HG03432 (cell line): ENCODE measurements at regions not wholly inside any gene's neighbourhood (a gene's known extent, or its start where the extent isn't known, plus 50 kb on each side); places are given as distances from the start of the nearest gene placed in this dataset.
"Not testable (repeated sequence)": the region's sequence is repeated elsewhere in the genome, so short reads cannot be mapped to it uniquely, and the experiment has no call there.

Experiments
- ATAC-seq: cut with Tn5 transposase; IDR thresholded peaks from one replicate; pipeline ENCODE4 v1.9.1; 2021; ENCODE audit warnings: mild to moderate bottlenecking, moderate library complexity; ENCODE audit not compliant: unreplicated experiment

- no peak for ATAC-seq
Measured at GRCh38 chr9:100794738-100795269, 216.9 kb downstream of the CAVIN4 start.

DNA sequence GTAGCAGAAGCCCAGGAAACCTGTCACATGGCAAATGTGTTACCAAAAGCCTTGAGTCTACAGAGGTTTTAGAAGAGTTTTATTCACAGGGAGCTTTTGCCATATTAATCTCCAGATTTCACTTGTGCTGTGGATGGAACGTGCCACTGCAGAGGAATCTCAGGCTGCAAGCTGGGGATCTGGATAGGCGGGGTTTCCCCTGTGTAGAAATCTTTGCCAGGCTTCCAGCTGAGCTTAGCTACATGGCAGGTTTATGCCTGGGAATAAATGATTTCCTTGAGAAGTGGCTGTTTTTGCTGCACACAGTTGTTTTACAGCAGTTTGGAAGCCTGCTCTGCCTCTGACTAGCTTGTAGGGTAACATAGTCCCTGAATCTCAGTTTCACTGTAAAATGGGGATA lies 224.6 kb upstream of the PLPPR1 start:
- no peak for ATAC-seq

- ATAC-seq: no peak
Measured at GRCh38 chr9:100811643-100812042, 216.9 kb upstream of the PLPPR1 start.

DNA sequence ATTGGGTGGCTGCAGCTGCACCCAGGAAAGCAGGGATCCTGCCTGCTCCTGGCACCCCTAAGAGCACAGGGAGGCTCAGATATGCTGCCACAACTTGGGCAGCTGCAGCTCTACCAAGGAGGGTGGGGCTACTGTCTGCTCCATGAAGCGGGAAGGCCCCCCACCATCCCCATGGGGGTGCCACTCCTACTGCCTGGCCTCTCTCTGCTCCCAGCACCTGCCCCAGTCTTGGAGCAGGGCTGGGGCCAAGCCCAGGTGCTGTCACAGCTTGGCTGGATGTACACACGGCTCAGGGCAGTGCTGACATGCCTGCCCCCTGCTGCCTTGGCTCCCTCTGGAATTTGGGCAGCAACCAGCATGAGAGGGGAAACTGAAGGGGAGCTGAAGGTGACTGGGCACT lies 214.7 kb upstream of the PLPPR1 start:
- no peak for ATAC-seq

GRCh38 chr9:100819980-100820379 lies 208.5 kb upstream of the PLPPR1 start:
- ATAC-seq: no peak

DNA sequence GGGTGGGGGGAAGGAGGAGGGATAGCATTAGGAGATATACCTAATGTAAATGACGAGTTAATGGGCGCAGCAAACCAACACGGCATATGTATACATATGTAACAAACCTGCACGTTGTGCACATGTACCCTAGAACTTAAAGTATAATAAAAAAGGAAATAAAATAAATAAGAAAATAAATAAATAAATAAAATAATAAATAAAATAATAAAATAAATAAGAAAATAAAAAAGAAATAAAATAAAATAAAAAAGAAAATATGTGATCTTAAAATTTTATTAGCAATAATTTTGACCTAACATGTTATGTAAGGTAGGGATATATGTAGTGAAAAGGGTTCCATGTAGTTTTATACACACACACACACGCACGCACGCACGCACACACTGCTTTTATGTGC lies 195.5 kb upstream of the PLPPR1 start:
- not testable (repeated sequence) for ATAC-seq

DNA sequence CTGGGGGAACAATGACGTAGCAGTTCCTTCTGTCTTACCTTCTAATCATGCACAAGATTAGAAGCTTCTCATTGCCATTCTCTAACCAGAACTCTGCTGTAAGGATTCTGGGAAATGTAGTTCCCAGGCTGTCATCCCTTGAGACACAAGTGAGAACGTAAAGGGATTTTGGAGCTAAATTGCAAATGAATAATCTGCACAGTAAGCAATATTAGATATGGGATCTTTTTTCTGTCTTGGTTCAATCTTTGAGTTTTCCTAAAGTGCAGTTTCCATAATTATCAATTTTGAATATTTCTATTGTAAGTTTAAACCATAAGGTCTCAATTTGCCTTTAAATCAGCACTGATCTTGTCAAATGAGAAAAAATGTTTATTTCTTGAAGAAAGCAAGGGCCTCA lies 189.7 kb upstream of the PLPPR1 start:
- no peak for ATAC-seq

- no peak for ATAC-seq
Measured at GRCh38 chr9:100848726-100849125, 179.8 kb upstream of the PLPPR1 start.

DNA sequence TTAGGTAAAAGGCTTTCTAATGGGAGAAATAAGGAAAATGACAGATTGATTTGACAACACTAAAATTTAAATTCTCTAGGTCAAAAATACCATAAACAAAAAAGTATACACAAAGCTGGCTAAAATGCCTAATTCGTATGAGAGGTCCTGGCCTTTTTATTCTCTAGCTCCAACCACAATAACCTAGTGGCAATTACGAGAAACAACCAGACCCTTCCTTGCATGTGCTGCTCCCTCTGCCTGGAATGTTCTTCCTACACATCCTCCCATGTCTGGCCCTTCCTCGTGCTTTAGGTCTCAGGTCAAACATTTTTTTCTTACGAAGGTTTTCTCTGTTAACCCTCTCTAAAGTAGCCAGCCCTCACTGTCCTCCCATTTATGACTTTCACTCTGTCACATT lies 176.4 kb upstream of the PLPPR1 start:
- ATAC-seq: no peak

GRCh38 chr9:100856238-100856637 lies 172.3 kb upstream of the PLPPR1 start:
- no peak for ATAC-seq

DNA sequence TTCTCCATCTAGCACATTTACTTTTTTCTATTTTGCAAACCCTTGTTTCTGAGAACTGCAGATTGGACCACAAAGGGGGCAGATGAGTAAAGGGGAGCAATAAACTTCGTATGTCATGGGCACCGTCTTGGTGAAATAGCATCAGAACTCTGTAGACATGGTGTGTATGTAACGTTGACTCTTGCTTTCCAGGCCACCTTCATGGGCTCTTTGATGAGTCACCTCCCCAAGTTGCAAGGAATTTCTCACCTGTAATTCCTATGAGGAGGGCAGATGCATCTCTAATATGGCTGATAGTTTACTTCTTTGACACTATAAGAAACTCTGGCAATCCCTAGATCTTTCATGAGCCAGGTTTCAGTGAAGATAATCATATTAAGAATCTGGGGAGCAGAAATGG lies 163.4 kb upstream of the PLPPR1 start:
- no peak for ATAC-seq

- ATAC-seq: no peak
Measured at GRCh38 chr9:100865648-100866047, 162.9 kb upstream of the PLPPR1 start.

DNA sequence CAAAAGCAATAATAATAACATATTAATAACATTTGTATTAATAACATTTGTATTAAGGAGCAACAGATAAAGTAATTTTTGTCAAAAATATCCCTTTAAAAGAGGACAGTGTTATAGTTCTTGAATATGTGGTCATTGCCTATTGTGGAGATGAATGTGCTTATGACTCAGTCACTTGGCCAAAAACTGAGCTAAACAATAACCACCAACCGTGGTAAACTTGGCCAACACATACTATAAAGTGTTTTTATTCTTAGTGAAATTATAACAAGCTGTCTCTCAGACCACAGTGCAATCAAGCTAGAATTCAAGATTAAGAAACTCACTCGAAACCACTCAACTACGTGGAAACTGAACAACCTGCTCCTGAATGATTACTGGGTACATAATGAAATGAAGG lies 159.2 kb upstream of the PLPPR1 start:
- no peak for ATAC-seq

DNA sequence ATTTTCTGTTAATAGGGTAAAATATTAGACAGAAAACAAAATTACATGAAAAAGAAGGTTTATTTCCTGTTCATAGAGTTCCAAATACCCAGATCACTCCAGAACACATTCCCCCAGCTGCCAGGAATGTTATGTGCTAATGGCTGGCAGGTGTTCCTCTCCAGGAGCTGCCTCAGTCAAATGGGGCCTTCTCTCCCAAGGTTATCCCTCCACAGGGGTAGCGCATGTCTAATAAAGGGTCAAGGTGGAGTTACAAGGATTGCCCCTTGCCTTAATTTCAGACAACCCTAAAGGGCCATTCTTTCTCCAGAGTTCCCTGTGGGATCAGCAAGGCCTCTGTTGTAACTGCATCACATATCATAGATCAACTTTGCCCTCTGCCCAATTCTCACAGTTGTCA lies 148.6 kb upstream of the PLPPR1 start:
- no peak for ATAC-seq

DNA sequence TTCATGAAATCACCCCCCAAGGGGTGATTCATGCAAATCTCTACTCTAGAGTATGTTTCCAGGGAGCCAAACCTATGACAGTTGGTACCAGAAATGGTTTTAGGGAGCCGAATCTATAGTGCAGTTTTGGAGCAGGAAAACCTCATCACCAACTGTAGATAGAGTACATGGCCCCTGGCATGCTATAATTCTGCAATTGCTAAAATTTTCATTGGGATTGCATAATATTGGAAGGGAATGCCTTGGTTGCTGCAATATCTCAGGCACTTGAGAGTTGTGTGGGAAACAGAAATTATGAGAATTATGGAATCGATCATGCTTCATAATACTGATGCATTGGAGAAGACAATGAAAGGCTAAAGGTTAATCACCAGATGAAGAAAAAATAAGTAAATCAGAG lies 148.2 kb upstream of the PLPPR1 start:
- ATAC-seq: no peak

DNA sequence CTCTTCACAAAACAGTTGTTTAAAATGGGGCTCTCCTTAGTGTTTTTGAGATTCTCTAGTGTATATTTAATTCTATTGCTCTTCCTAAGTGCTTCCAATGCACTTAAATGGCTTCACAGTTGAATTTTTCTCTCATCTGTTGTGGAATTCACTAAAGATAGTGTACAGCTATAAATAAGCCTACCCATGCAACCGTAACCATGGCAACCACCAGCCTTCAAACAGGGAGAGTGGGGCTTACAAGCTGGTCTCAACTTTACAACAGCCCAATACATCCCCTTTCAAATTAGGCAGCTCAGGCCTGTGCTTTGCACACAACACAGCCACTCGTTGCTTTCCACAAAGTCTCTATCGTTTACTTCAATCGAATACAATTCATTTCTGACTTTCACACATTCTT lies 144.0 kb upstream of the PLPPR1 start:
- no peak for ATAC-seq

- ATAC-seq: no peak
Measured at GRCh38 chr9:100890321-100890720, 138.2 kb upstream of the PLPPR1 start.

GRCh38 chr9:100911273-100911672 lies 117.3 kb upstream of the PLPPR1 start:
- no peak for ATAC-seq

- no peak for ATAC-seq
Measured at GRCh38 chr9:100913257-100913656, 115.3 kb upstream of the PLPPR1 start.

DNA sequence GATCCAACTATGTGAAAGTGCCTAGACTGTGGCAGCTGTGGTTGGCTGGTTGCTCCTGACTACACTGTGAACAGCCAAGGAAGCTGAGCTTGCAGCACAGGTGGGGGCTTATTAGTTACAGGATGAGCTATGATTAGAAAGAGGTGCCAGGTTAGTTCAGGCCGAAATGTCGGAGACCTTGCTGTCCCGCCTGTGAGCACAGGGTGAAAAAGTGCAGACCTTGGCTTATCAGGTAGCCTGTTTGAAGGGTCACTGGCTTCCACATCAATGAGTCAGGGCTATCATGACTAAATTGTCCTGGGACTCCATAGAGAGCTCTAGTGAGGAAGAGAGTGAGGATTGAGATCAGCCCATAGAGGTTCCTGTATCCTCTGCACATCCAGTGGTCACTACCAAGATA lies 114.3 kb upstream of the PLPPR1 start:
- no peak for ATAC-seq

DNA sequence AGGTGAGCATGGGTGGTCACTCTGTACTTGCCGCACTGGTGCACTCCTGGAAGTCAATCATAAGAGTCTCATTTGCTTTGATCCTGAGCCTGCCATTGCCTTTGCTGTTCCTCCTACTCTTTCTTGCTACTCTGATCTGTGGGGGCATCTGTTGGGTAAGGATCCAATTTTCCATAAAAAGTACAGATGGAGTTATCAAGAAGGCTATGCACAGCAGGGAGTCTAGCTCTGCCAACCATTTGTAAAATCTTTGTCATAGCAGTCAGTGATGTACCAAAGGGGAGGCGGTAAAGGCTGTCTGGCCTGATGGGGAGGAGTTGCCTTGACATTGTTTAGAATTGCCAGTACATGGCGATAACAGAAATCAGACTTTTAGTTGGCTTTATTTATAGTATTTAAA lies 109.0 kb upstream of the PLPPR1 start:
- no peak for ATAC-seq

DNA sequence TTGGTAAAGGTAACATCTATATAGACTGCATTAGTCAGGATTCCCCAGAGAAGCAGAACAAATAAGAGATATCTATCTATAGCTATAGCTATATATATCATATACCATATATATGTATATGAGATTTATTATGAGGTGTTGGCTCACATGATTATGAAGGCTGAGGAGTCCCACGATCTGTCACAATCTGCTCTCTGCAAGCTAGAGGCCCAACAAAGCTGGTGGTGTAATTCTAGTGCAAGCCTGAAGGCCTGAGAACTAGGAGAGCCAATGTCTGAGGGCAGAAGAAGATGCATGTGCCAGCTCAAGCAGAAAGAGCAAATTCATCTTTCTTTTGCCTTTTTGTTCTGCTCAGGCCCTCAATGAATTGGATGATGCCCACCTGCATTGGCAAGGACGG lies 102.2 kb upstream of the PLPPR1 start:
- ATAC-seq: no peak

DNA sequence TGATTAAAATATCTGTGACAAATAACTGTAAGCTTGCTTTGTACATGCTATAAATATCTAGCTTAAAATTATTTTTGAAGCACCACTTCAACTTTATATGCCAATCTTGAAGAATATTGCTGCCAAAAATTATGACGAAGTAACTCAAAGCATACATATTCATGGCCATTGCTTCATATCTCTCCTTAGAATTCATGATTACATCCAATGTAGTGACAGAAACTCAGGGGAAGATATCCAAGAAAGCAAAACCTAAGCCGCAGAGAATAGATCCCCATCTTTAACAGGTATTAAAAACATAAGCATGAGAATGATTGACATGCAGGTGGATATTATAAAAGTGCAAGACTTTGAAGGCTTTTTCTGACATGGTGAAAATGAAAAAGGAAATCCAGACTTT lies 100.8 kb upstream of the PLPPR1 start:
- ATAC-seq: no peak

- ATAC-seq: no peak
Measured at GRCh38 chr9:100933656-100934055, 94.9 kb upstream of the PLPPR1 start.
